PC-3 (cell line): ENCODE measurements at regions not wholly inside any gene's neighbourhood (a gene's known extent, or its start where the extent isn't known, plus 50 kb on each side); places are given as distances from the start of the nearest gene placed in this dataset.

Source experiments
- ATAC-seq: fragments of 200-7000 bp; cut with Tn5 transposase; 2 replicates; pipeline ENCODE4 v1.9.1; 2020; ENCODE audit warnings: mild to moderate bottlenecking, moderate library complexity
- BruUV-seq: library from RNA; stranded (reverse); fragments of 400-500 nt; replicated peaks from 2 replicates; lab custom pipeline; 2021; lab: Mats Ljungman, UMichigan
- CTCF ChIA-PET: fragments of 300-600 bp; sonication (Branson Sonifier 250); formaldehyde crosslinking; loops from one replicate; lab custom pipeline; 2022; ENCODE audit warnings: antibody characterized with exemption; lab: Charles Lee
- POLR2A ChIA-PET: fragments of 300-600 bp; sonication (Branson Sonifier 250); formaldehyde crosslinking; loops from one replicate; lab custom pipeline; 2022; ENCODE audit warnings: antibody characterized with exemption; ENCODE audit not compliant: unreplicated experiment; lab: Charles Lee
- DNase-seq: peaks from one replicate; pipeline ENCODE4 v3.0.0-alpha.2; 2015
- H2AFZ ChIP-seq: fragments of 300-600 bp; sonication (generic); 2 replicates; pipeline ENCODE4 v1.6.0; 2016; ENCODE audit warnings: antibody characterized with exemption, low read length
- H3F3A ChIP-seq: fragments of 300-600 bp; sonication (generic); one replicate; pipeline ENCODE4 v1.6.0; 2017; ENCODE audit warnings: antibody characterized with exemption, low read length, control low read depth, mild to moderate bottlenecking; ENCODE audit not compliant: unreplicated experiment
- H3K27ac ChIP-seq: fragments of 300-600 bp; sonication (generic); 2 replicates; pipeline ENCODE4 v1.5.1; 2016; ENCODE audit warnings: mild to moderate bottlenecking, low read length
- H3K27me3 ChIP-seq: fragments of 300-600 bp; sonication (generic); 2 replicates; pipeline ENCODE4 v1.6.1; 2016; ENCODE audit warnings: low read length, mixed read lengths
- H3K36me3 ChIP-seq: fragments of 300-600 bp; sonication (generic); 2 replicates; pipeline ENCODE4 v1.6.1; 2016; ENCODE audit warnings: low read depth, mixed run types, low read length, mixed read lengths
- H3K4me1 ChIP-seq: fragments of 300-600 bp; sonication (generic); 2 replicates; pipeline ENCODE4 v1.5.1; 2016; ENCODE audit warnings: low read length; ENCODE audit not compliant: insufficient read depth
- H3K4me2 ChIP-seq: fragments of 300-600 bp; sonication (generic); 2 replicates; pipeline ENCODE4 v1.6.0; 2016; ENCODE audit warnings: low read length
- H3K4me3 ChIP-seq: fragments of 300-600 bp; sonication (generic); 2 replicates; pipeline ENCODE4 v1.5.1; 2016; ENCODE audit warnings: mild to moderate bottlenecking, low read length, mixed read lengths
- H3K79me2 ChIP-seq: fragments of 300-600 bp; sonication (generic); 2 replicates; pipeline ENCODE4 v1.6.1; 2017; ENCODE audit warnings: low read length, mixed read lengths
- H3K9ac ChIP-seq: fragments of 300-600 bp; sonication (generic); 2 replicates; pipeline ENCODE4 v1.6.0; 2016; ENCODE audit warnings: mild to moderate bottlenecking, low read length
- H3K9me2 ChIP-seq: fragments of 300-600 bp; sonication (generic); replicated peaks from 2 replicates; pipeline ENCODE4 v1.6.1; 2016; ENCODE audit warnings: mixed run types, low read length, mixed read lengths
- H3K9me3 ChIP-seq: fragments of 300-600 bp; sonication (generic); 2 replicates; pipeline ENCODE4 v1.6.1; 2016; ENCODE audit warnings: low read length, mixed read lengths
- H4K20me1 ChIP-seq: fragments of 300-600 bp; sonication (generic); 2 replicates; pipeline ENCODE4 v1.6.1; 2016; ENCODE audit warnings: low read length, mixed read lengths
- CTCF ChIP-seq: fragments of 300-600 bp; sonication (generic); conservative IDR thresholded peaks from 2 replicates; pipeline ENCODE4 v1.5.1; 2017; ENCODE audit warnings: antibody characterized with exemption, low read depth, mild to moderate bottlenecking, low read length
- EZH2 ChIP-seq: fragments of 300-600 bp; sonication (generic); IDR thresholded peaks from one replicate; pipeline ENCODE4 v1.6.1; 2017; ENCODE audit warnings: antibody characterized with exemption, mild to moderate bottlenecking, low read length; ENCODE audit not compliant: unreplicated experiment
- EZH2phosphoT487 ChIP-seq: fragments of 300-600 bp; sonication (generic); IDR thresholded peaks from 2 replicates; pipeline ENCODE4 v1.6.1; 2018; ENCODE audit warnings: mild to moderate bottlenecking, antibody characterized with exemption, low read length, borderline replicate concordance
- intact Hi-C: fragments of 100-400 bp; cut with micrococcal nuclease; formaldehyde crosslinking; loops from 2 replicates; pipeline ENCODE4 v1.9.0; 2023

DNA sequence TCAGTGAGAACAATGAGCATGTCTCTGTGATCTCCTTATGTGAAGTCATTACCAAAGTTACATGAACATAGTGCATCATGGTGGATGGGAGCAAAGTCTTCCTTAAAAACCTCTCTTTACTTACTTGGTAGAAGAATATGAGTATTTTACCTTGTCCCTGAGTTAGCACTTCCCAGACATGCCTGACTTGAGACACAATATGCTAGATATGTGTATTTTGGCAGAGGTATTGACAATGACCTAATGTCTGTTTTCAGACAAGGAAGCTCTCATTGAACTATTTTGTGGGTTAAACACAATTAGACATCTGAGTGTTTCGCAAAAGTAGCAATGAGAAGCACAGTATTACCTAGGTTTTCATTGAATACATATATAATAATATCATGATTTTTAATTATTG lies 99.1 kb upstream of the MC4R start:
- Histone ChIP-seq H3K9ac (no peak overlapping the region), H3K9me2 (no peaks in the 10 kb centered on the region), H3K4me2 (no peak overlapping the region), H3K4me1 (no peaks in the 10 kb centered on the region), H3K36me3 (no peaks in the 10 kb centered on the region), H3K79me2 (no peaks in the 10 kb centered on the region), H3K9me3 (no peaks in the 10 kb centered on the region), H3F3A (no peaks in the 10 kb centered on the region), H3K27ac (no peak overlapping the region), H2AFZ (no peak overlapping the region), H4K20me1 (no peaks in the 10 kb centered on the region), H3K27me3 (no peaks in the 10 kb centered on the region), H3K4me3 (no peak overlapping the region)
- ChIA-PET CTCF (no interaction called here), POLR2A (no interaction called here)
- DNase-seq (peak; percentile 2), ATAC-seq (peak; percentile 22)
- TF ChIP-seq CTCF (no peak), EZH2 (no peak), EZH2phosphoT487 (no peak)
- BruUV-seq = no TSS peak
- intact Hi-C loops = no loop called here

DNA sequence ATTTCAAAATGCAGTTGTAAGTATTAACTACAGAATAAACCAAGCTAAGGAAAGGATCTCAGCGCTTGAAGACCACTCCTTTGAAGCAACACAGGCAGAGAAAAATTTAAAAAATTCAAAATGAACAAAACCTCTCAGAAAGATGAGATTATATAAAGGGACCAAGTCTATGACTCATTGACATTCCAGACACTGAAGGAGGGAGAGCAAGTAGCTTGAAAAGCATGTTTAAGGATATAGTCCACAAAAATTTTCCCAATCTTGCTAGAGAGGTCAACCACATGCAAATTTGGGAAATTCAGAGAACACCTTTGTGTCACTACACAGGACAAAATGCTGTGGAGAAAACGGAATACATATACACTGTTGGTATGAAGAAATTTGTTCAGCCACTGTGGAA lies 112.6 kb upstream of the MC4R start:
- ATAC-seq = no peak; the same call in 1 of the 2 replicates
- H3K9me2 ChIP-seq = no peaks in the 10 kb centered on the region
- no peaks in the 10 kb centered on the region for H3F3A ChIP-seq
- no peak overlapping the region for H3K27ac ChIP-seq
- TF ChIP-seq EZH2 = no peak
- no peaks in the 10 kb centered on the region for H4K20me1 ChIP-seq
- no peaks in the 10 kb centered on the region for H3K36me3 ChIP-seq
- H3K27me3 ChIP-seq = no peaks in the 10 kb centered on the region
- no peaks in the 10 kb centered on the region for H3K9me3 ChIP-seq
- intact Hi-C loops = no loop called here
- no peaks in the 10 kb centered on the region for H3K4me1 ChIP-seq
- no peak overlapping the region for H3K4me3 ChIP-seq
- no peaks in the 10 kb centered on the region for H3K79me2 ChIP-seq
- H3K9ac ChIP-seq = no peak overlapping the region
- CTCF ChIA-PET = no interaction called here
- H3K4me2 ChIP-seq = no peak overlapping the region
- BruUV-seq = no TSS peak
- POLR2A ChIA-PET = no interaction called here
- H2AFZ ChIP-seq = no peak overlapping the region
- no peak for DNase-seq

GRCh38 chr18:60493066-60493465 lies 120.5 kb upstream of the MC4R start:
- BruUV-seq = no TSS peak
- intact Hi-C loops = no loop called here

More at GRCh38 chr18:60493066-60493465, 120.5 kb upstream of the MC4R start:
- Histone ChIP-seq H3K9me3 (no peaks in the 10 kb centered on the region), H3K4me2 (no peak overlapping the region), H3K27ac (no peak overlapping the region), H3K4me1 (no peaks in the 10 kb centered on the region), H3K9me2 (no peaks in the 10 kb centered on the region), H2AFZ (no peak overlapping the region), H3K36me3 (no peaks in the 10 kb centered on the region), H3F3A (no peaks in the 10 kb centered on the region), H3K9ac (no peak overlapping the region), H3K4me3 (no peak overlapping the region), H4K20me1 (no peaks in the 10 kb centered on the region), H3K79me2 (no peaks in the 10 kb centered on the region), H3K27me3 (0 out of 2 replicates have a peak, but pooled peaks cover 7% of the 10 kb centered on the region)
- ChIA-PET POLR2A (no interaction called here), CTCF (no interaction called here)
- ATAC-seq = no peak
- TF ChIP-seq EZH2phosphoT487 (no peak), EZH2 (no peak), CTCF (no peak)
- no peak for DNase-seq
